GM12891 (cell line): ENCODE measurements at regions not wholly inside any gene's neighbourhood (a gene's known extent, or its start where the extent isn't known, plus 50 kb on each side); places are given as distances from the start of the nearest gene placed in this dataset.

Experiments
- PAX5 ChIP-seq: IDR thresholded peaks from 2 replicates; pipeline ENCODE4 v1.6.1; 2011; ENCODE audit warnings: low read length, moderate library complexity, mild to moderate bottlenecking; ENCODE audit not compliant: insufficient read depth, severe bottlenecking
- POLR2A ChIP-seq: IDR thresholded peaks from 2 replicates; pipeline ENCODE4 v1.6.1; 2011; ENCODE audit warnings: low read depth, low read length, control low read depth
- POLR2AphosphoS5 ChIP-seq: IDR thresholded peaks from 2 replicates; pipeline ENCODE4 v1.6.1; 2011; ENCODE audit warnings: low read depth, low read length, control low read depth
- POU2F2 ChIP-seq: IDR thresholded peaks from 2 replicates; pipeline ENCODE4 v1.6.1; 2011; ENCODE audit warnings: low read depth, mild to moderate bottlenecking, control low read depth, low read length, moderate library complexity
- SPI1 ChIP-seq: IDR thresholded peaks from 2 replicates; pipeline ENCODE4 v1.6.1; 2011; ENCODE audit warnings: low read depth, low read length, control low read depth
- TAF1 ChIP-seq: IDR thresholded peaks from 2 replicates; pipeline ENCODE4 v1.6.1; 2011; ENCODE audit warnings: low read depth, low read length, control low read depth

GRCh38 chr3:168860028-168860427 lies 764.3 kb upstream of the GOLIM4 start:
- TF ChIP-seq POLR2AphosphoS5 (no peak), POLR2A (no peak), SPI1 (no peak), TAF1 (no peak), PAX5 (no peak), POU2F2 (no peak)
